Gastroesophageal sphincter (tissue), 3 donors: ENCODE measurements at regions not wholly inside any gene's neighbourhood (a gene's known extent, or its start where the extent isn't known, plus 50 kb on each side); places are given as distances from the start of the nearest gene placed in this dataset.

Source experiments
- CTCF ChIP-seq, 4 experiments: fragments of 200-600 bp in 2 of 4; fragments of 450-650 bp in 2 of 4; sonication (generic) in 1 of 4; IDR thresholded peaks; one replicate each; pipeline ENCODE4 v1.5.1; 2017 to 2019; ENCODE audit warnings: antibody characterized with exemption in 4 of 4, mild to moderate bottlenecking in 2 of 4, moderate library complexity in 2 of 4
- POLR2A ChIP-seq, 2 donors: fragments of 450-650 bp; IDR thresholded peaks; one replicate each; pipeline ENCODE4 v1.6.1; 2017; ENCODE audit warnings: antibody characterized with exemption in 2 of 2, mild to moderate bottlenecking in 2 of 2, moderate library complexity in 1 of 2
- POLR2AphosphoS5 ChIP-seq: sonication (generic); formaldehyde crosslinking; IDR thresholded peaks from one replicate; pipeline ENCODE4 v1.6.1; 2017; ENCODE audit warnings: antibody characterized with exemption

GRCh38 chr5:175115831-175116230 is 328.2 kb downstream of the DRD1 start:
- TF ChIP-seq POLR2AphosphoS5 (no peak), CTCF (IDR thresholded peaks at IDR 0.05) (no peak), POLR2A (IDR thresholded peaks at IDR 0.05) (no peak)
